Renal cortical epithelial cell (primary cell): ENCODE measurements at regions not wholly inside any gene's neighbourhood (a gene's known extent, or its start where the extent isn't known, plus 50 kb on each side); places are given as distances from the start of the nearest gene placed in this dataset.
A peak's percentile ranks its signal among the peaks of the same experiment; 100 is the strongest.

ENCODE experiments used
- DNase-seq: peaks from one replicate; pipeline ENCODE4 v3.0.0-alpha.2; 2011; ENCODE audit warnings: low read depth

DNA sequence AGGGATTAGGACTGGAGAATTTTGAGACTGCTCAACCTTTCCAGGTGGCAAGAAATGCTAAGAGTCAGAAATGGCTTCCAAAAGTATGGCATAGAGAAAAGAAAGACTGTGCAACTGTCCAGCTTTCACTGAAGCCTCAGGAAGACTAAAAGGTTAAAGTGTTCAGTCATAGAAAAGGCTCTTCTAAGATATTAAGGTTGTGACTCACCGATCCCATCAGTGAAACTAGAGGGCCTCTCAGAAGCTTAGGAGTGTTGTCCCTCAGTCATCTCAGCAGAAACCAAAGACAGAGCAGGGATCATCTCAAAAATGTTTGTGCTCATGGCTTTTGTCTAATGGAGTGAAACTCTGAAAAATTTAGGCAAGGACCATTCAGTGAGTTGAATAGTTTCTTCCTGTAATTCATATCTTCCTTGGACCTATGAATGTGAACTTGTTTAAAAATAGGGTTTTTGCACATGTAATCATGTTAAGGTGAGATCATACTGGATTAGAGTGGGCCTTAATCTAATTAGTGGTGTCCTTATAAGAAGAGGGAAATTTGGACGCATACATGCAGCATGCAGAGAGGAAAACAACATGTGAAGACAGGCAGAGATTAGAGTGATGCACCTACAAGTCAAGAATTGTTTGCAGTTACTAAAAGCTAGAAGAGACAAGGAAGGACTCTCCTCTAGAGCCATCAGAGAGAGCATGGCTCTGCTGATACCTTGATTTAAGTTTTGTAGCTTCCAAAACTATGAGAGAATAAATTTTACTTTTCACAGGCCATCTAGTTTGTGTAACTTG lies 71.3 kb downstream of the RPE65 start:
- peak; percentile 47 for DNase-seq

DNA sequence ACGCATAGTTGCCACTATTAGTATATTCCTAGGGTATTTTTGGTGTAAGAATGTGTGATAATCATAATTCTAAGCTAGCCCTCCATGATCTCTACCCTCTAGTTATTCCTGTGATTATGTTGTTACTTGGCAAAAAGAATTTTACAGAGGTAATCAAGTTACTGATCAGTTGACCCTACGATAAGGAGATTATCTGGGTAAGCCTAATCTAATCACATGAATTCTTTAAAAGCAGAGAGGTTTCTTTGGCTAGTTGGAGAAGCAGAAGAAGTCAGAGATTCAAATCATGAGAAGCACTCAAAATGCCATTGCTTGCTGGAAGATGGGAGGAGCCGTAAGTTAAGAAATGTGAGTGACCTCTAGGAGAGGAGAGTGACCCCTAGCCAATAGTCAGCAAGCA lies 72.7 kb downstream of the RPE65 start:
- no peak for DNase-seq

DNA sequence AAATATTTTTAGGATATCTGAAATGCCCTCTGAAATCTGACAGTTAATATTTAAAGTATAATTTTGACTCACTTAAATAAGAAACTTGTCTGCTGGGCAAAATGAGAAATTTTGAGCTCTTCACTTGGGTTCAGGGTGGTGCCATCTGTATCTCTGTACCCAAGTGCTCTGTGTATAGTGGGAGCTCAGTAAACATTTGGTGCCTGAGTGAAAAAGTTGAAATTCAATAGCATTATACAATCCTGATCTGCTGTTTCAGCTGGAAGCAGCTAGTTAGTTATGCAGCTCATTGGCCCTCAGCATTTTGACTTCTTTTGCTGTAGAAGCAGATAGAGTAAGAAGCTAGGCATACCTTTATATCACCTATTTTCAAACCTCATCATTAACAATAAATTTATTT lies 73.3 kb downstream of the RPE65 start:
- no peak for DNase-seq

DNA sequence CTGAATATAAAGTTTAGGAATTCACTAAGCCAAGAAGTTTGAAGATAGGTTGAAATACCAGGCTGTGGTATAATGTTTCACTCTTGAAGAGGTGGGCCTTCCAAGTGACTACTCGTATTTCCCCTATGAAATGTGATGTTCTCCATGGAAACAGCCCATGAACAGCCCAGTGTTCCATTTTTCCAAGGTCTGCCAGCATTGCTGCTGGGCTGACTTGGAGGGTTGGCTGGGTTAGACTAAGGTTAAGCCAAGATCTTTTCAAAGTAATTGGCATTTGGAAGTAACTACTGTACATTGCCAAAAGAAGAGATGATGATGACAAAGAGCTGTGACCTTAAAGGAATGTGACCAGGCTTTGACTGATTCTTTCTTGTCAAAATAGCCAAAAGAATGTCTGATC lies 73.8 kb downstream of the RPE65 start:
- DNase-seq = no peak

DNA sequence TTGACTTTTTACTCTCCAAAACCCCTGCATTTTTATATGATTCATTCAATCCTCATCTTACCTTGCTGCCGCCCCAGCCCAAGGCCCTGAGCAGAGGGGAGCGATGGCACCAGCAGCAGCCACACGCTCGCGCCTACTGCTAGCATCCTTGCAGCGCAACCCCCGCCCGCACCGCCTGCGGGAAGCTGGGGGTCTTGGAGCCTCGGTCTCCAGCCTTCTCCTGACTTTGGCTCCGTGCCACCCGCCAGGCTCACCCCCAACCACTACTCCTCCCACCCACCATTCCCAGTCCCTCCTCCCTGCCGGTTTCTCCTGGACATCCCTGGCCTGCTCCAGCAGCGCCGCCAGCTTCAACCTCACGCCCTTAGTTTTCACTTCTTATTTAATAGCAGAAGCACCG lies 76.6 kb downstream of the RPE65 start:
- DNase-seq = no peak

DNA sequence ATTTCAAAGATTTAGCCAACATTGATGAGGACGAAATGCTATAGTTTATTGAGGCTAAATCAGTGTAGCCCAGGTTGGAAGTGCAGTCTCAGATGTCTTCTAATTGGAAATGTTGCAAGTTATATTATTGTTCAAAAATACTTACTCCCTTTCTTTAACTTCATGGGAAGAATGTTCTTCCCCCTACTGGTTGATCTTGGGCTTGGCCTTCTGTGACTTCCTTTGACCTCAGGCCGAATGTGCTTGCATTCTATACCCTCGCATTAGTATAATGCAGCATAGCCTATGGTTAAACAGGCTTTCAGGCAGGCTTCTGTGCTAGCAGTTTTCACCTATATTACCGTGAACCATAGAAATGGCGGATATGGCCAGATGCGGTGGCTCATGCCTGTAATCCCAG lies 77.3 kb downstream of the RPE65 start:
- DNase-seq = no peak

DNA sequence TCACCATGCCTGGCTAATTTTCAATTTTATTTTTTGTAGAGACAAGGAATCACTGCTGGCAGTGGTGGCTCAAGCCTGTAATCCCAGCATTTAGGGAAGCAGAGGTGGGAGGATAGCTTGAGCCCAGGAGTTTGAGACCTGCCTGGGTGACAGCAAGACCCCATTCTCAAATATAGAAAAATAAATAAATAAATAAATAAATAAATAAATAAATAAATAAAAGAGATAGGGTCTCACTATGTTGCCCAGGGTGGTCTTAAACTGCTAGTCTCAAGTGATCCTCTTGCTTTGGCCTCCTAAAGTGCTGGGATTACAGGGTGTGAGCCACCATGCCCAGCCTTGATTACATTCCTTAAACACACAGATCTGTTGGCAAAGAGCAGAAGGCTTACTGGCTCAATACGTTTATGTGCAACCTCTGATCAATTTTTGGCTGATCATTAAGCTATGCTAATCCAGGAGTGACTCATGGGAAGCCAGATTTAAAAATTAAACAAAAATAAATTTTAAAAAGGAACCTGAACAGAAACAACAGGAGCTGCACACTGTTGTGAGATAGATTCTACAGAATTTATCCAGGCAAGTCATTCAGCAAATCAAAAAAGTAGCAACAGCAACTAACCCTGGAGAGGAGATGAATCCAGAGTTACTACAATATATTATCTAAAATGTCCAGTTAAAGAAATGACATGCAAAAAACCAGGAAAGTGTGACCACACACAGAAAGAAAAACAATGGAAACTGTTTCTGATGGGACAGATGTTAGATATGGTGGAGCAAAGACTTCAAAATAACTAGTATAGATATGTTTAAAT lies 79.4 kb downstream of the RPE65 start:
- peak; percentile 74 for DNase-seq

DNA sequence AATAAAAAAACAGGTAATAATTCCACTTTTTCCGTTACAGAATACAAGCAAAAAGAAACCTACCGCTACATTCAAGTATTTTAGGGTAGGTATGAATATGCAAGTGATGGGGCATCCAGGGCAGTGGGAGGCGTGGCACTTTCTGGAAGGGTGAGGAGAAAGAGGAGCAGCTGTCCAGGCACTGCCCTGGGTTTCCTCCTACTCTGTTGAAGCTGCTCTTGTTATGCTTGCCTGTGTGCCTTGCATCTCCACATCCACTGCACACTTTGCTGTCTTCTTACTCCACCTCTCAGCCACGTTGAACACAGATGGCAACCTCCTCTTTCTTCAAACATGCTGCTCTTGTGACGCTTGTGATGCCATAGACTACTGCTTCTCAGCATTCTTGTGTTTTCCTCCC lies 83.2 kb downstream of the RPE65 start:
- no peak for DNase-seq

GRCh38 chr1:68365709-68366382 lies 83.9 kb downstream of the RPE65 start:
- DNase-seq = no peak

GRCh38 chr1:68363339-68363738 lies 86.4 kb downstream of the RPE65 start:
- no peak for DNase-seq

- no peak for DNase-seq
Observed at GRCh38 chr1:68361346-68361910, 88.3 kb downstream of the RPE65 start.

DNA sequence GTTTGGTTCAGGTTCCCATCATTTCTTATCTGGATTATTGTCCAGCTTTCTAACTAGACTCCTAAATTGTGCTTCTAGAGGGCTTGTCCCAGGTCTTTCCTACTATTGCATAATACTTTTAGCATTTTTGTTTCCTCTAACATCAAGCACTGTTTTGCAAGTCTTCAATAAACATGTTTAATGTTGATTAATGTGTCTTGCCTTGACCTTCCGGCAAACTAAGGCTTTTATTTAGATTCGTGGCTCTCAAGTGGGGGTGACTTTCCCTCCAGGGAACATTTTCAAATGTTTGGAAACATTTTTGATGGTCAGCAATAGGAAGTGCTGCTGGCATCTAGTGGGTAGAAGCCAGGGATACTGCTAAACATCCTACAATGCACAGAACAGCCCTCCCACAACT lies 90.7 kb downstream of the RPE65 start:
- peak; percentile 71 for DNase-seq

DNA sequence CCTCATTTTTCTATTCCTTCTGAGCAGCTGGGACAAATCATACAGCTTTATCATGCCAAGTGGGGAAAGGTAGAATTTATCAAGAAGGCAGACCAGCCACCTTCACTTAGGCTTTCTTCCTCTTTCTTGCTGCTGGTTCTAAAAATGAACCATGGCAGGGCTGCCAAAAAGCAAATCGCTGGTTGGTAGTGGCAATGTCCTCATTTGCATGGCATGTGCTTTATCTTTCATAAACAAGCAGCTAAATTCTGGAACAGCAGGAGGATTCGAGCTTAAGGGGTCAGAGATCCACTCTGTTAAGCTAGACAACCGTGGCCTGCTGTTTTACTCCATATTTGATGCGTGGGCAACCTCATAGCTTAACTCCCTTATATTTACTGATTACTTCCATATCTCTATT lies 91.3 kb downstream of the RPE65 start:
- no peak for DNase-seq

- DNase-seq = no peak
Observed at GRCh38 chr1:68355614-68356013, 94.1 kb downstream of the RPE65 start.

DNA sequence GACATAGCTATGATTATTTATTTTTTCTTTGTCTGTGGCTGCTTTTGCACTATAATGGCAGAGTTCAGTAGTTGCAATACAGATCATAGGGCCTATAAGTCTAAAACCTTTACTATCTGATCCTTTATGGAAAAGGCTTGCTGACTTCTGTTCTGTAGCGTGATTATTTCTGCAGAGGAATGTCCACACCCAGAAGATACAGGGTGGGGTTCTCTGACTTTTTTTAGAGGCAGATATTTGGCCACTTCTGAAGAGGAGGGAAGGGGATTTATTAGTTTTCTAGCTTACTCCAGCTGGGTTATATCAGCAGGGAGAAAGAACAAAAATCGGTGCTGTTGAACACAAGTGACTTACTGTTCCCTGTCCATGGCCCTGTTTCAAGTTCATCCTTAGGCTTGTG lies 97.6 kb downstream of the RPE65 start:
- DNase-seq = no peak

DNA sequence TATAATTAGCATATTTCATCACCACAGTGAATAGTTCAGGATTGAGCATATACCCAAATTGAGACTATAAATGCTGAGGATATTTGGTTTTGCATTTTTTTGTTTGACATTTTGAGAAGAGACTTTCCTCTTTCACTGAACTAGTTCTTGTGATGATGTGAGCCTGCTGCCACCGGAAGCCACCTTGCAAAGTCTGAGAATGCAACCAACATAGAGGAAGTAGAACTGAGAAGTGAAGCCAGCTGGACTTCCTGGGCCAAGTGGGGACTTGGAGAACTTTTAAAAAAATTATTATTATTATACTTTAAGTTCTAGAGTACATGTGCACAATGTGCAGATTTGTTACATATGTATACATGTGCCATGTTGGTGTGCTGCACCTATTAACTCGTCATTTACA lies 102.3 kb downstream of the RPE65 start:
- no peak for DNase-seq

DNA sequence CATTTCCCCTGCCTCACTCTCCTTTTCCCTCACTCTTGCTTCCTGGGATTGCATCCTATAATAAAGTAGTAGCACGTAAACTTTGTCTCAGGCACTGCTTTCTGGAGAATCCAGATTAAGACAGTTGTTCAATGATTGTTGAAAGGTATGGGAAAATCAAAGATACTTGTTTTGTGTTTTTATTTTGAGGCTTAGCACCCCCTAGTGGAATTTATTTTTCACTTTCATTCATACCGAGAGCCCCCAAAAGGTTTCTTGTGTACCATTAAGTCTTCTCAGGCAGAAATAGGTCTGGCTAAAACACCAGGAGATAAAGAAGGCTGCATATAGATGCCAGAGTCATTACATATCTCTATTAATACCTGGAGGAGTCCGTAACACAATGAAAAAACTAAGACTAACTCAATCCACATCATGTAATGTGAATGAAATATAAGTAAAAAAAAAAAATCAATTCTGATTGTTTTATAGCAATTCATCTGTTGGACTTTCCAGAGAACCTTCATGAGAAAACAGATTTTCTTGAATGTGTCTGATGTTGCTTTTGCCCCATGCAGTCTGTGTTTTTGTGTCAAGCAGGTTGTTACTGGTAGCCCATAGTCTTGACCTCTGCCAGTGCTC lies 103.5 kb downstream of the RPE65 start:
- peak; percentile 41 for DNase-seq

- no peak for DNase-seq
Observed at GRCh38 chr1:68344208-68344607, 105.5 kb downstream of the RPE65 start.

DNA sequence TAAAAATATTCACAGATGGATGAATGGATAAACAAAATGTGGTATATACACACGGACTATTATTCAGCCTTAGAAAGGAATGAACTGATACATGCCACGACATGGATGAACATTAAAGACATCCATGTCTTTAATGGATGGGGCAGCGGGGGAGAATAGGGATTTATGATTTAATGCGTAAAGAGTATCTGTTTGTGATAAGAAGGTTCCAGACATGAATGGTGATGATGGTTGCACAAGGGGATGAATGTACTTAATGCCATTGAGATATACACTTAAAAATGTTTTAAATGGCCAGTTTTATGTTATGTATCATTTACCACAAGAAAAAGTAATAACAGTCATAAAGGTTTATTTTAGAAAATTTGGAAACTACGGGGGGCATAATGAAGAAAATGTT lies 108.6 kb upstream of the WLS start:
- no peak for DNase-seq

GRCh38 chr1:68339505-68339904 lies 107.2 kb upstream of the WLS start:
- peak; percentile 77 for DNase-seq

DNA sequence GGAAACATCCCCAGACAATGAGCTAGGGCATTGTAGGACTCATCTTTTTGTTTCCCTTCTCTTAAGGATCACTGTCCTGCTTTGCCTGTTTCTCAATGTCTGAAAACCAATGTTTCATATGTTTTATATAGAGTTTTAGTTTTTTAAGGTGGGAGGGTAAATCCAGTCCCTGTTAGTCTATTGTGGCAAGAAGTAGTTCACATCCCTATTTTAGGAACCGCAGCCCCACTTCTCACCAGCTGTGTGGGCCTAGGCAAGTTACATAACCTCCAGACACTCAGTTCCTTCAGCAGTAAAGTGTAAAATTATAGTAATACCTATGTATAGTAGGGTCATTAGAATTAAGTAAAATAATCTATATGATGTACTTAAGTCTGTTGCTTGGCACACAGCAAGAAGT lies 105.8 kb upstream of the WLS start:
- no peak for DNase-seq

DNA sequence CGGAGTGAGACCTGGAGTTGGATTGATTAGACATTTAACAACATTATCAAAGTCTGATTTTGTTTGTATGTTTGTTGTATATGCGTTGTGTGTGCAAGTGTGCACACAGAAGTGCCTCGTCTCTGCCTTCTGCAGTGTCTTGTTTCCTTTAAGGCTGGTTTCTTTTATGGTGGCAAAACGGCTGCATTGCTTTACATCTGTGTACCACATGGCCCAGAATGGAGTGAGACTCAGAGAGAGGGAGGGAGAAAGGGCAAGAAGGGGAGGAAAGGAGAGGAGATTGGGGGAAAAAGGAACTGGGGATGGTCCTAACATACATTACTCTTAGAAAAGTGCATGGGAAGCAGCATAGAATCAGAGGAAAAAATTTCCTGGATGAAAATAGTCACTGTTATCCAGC lies 99.7 kb upstream of the WLS start:
- DNase-seq = no peak
